Erythroblast (primary cell): ENCODE measurements at regions not wholly inside any gene's neighbourhood (a gene's known extent, or its start where the extent isn't known, plus 50 kb on each side); places are given as distances from the start of the nearest gene placed in this dataset.

ENCODE experiments used
- GATA1 ChIP-seq: IDR thresholded peaks from 2 replicates; pipeline ENCODE4 v1.6.1; 2011; ENCODE audit warnings: low read depth, mild to moderate bottlenecking, control low read depth, low read length, moderate library complexity
- POLR2A ChIP-seq: IDR thresholded peaks from 2 replicates; pipeline ENCODE4 v1.6.1; 2011; ENCODE audit warnings: mild to moderate bottlenecking, low read length

GRCh38 chr11:43548916-43549315, 131.6 kb upstream of the HSD17B12 start:
- TF ChIP-seq POLR2A (no peak), GATA1 (no peak)
